Activated T-helper 1 cell treated with anti-CD3 and anti-CD28 coated beads, Interleukin-12 subunit alpha, Interleukin-12 subunit beta, Interleukin-2, Interleukin-4 antibody, amounts not matched to agents 30 ng/mL and 10 ng/mL and 1 ng/mL, durations not matched to agents 14 hours and 24 hours and 36 hours (primary cell): ENCODE measurements at regions not wholly inside any gene's neighbourhood (a gene's known extent, or its start where the extent isn't known, plus 50 kb on each side); places are given as distances from the start of the nearest gene placed in this dataset.

Source experiments
- DNase-seq: peaks from one replicate; pipeline ENCODE4 v3.0.0; 2021; ENCODE audit warnings: low spot score
- H3K27ac Mint-ChIP-seq: one replicate; pipeline ENCODE4 v1.8.0; 2021; ENCODE audit warnings: mild to moderate bottlenecking, mixed read lengths
- H3K27me3 Mint-ChIP-seq: one replicate; pipeline ENCODE4 v1.8.0; 2022; ENCODE audit warnings: mild to moderate bottlenecking, moderate library complexity, mixed read lengths; ENCODE audit not compliant: insufficient read depth
- H3K36me3 Mint-ChIP-seq: one replicate; pipeline ENCODE4 v1.8.0; 2021; ENCODE audit warnings: low read depth, mixed read lengths
- H3K4me1 Mint-ChIP-seq: one replicate; pipeline ENCODE4 v1.8.0; 2021; ENCODE audit warnings: low read depth, mixed read lengths
- H3K4me3 Mint-ChIP-seq: one replicate; pipeline ENCODE4 v1.8.0; 2021; ENCODE audit warnings: mild to moderate bottlenecking, moderate library complexity, mixed read lengths
- H3K9me3 Mint-ChIP-seq: one replicate; pipeline ENCODE4 v1.8.0; 2021; ENCODE audit warnings: mixed read lengths
- intact Hi-C: fragments of 100-400 bp; cut with micrococcal nuclease; formaldehyde crosslinking; loops from one replicate; pipeline ENCODE4 v1.15.1; 2024

GRCh38 chr10:44696496-44696895 is 214.6 kb upstream of the TMEM72 start:
- intact Hi-C loops = no loop called here
- H3K9me3 Mint-ChIP-seq = no peaks in the 10 kb centered on the region
- H3K4me1 Mint-ChIP-seq = no peaks in the 10 kb centered on the region
- H3K36me3 Mint-ChIP-seq = no peaks in the 10 kb centered on the region
- no peak overlapping the region for H3K27ac Mint-ChIP-seq
- DNase-seq = no peak
- no peak overlapping the region for H3K4me3 Mint-ChIP-seq
- H3K27me3 Mint-ChIP-seq = no peaks in the 10 kb centered on the region

- intact Hi-C loops = no loop called here
- Mint-ChIP-seq H3K4me3 (no peak overlapping the region), H3K4me1 (no peaks in the 10 kb centered on the region), H3K27ac (no peak overlapping the region), H3K36me3 (no peaks in the 10 kb centered on the region), H3K9me3 (no peaks in the 10 kb centered on the region), H3K27me3 (no peaks in the 10 kb centered on the region)
- DNase-seq = no peak
Measured at GRCh38 chr10:44697116-44697515, 214.0 kb upstream of the TMEM72 start.

- Mint-ChIP-seq H3K36me3 (no peaks in the 10 kb centered on the region), H3K27me3 (no peaks in the 10 kb centered on the region), H3K27ac (no peak overlapping the region), H3K9me3 (peaks cover 6% of the 10 kb centered on the region), H3K4me1 (no peaks in the 10 kb centered on the region), H3K4me3 (no peak overlapping the region)
- intact Hi-C loops = no loop called here
- DNase-seq = no peak
Measured at GRCh38 chr10:44702531-44702930, 208.6 kb upstream of the TMEM72 start.

- Mint-ChIP-seq H3K9me3 (peaks cover 6% of the 10 kb centered on the region), H3K27me3 (no peaks in the 10 kb centered on the region), H3K27ac (no peak overlapping the region), H3K4me1 (no peaks in the 10 kb centered on the region), H3K36me3 (no peaks in the 10 kb centered on the region), H3K4me3 (no peak overlapping the region)
- intact Hi-C loops = no loop called here
- DNase-seq = no peak
Measured at GRCh38 chr10:44703241-44704155, 207.6 kb upstream of the TMEM72 start.

GRCh38 chr10:44704616-44705015 is 206.5 kb upstream of the TMEM72 start:
- H3K27ac Mint-ChIP-seq = no peak overlapping the region
- no peaks in the 10 kb centered on the region for H3K36me3 Mint-ChIP-seq
- intact Hi-C loops = no loop called here
- H3K27me3 Mint-ChIP-seq = no peaks in the 10 kb centered on the region
- no peaks in the 10 kb centered on the region for H3K4me1 Mint-ChIP-seq
- H3K4me3 Mint-ChIP-seq = no peak overlapping the region
- H3K9me3 Mint-ChIP-seq = peaks cover 6% of the 10 kb centered on the region
- no peak for DNase-seq

GRCh38 chr10:44706745-44707144 is 204.4 kb upstream of the TMEM72 start:
- Mint-ChIP-seq H3K27ac (no peak overlapping the region), H3K9me3 (peaks cover 6% of the 10 kb centered on the region), H3K4me1 (no peaks in the 10 kb centered on the region), H3K36me3 (no peaks in the 10 kb centered on the region), H3K27me3 (no peaks in the 10 kb centered on the region), H3K4me3 (no peak overlapping the region)
- intact Hi-C loops = no loop called here
- no peak for DNase-seq

GRCh38 chr10:44713307-44713706 is 197.8 kb upstream of the TMEM72 start:
- no peak for DNase-seq
- Mint-ChIP-seq H3K27me3 (no peaks in the 10 kb centered on the region), H3K36me3 (no peaks in the 10 kb centered on the region), H3K4me1 (no peaks in the 10 kb centered on the region), H3K27ac (no peak overlapping the region), H3K9me3 (no peaks in the 10 kb centered on the region), H3K4me3 (no peak overlapping the region)
- intact Hi-C loops = no loop called here

GRCh38 chr10:44714451-44714850 is 196.7 kb upstream of the TMEM72 start:
- no peak overlapping the region for H3K4me3 Mint-ChIP-seq
- no peaks in the 10 kb centered on the region for H3K9me3 Mint-ChIP-seq
- no peaks in the 10 kb centered on the region for H3K4me1 Mint-ChIP-seq
- H3K27ac Mint-ChIP-seq = no peak overlapping the region
- H3K27me3 Mint-ChIP-seq = no peaks in the 10 kb centered on the region
- no peak for DNase-seq
- intact Hi-C loops = no loop called here
- H3K36me3 Mint-ChIP-seq = no peaks in the 10 kb centered on the region

- H3K9me3 Mint-ChIP-seq = no peaks in the 10 kb centered on the region
- H3K36me3 Mint-ChIP-seq = no peaks in the 10 kb centered on the region
- no peak overlapping the region for H3K4me3 Mint-ChIP-seq
- no peaks in the 10 kb centered on the region for H3K27me3 Mint-ChIP-seq
- H3K4me1 Mint-ChIP-seq = no peaks in the 10 kb centered on the region
- no peak overlapping the region for H3K27ac Mint-ChIP-seq
- no peak for DNase-seq
- intact Hi-C loops = no loop called here
Measured at GRCh38 chr10:44715136-44715535, 196.0 kb upstream of the TMEM72 start.

GRCh38 chr10:44716470-44717015 is 194.6 kb upstream of the TMEM72 start:
- H3K36me3 Mint-ChIP-seq = no peaks in the 10 kb centered on the region
- intact Hi-C loops = no loop called here
- DNase-seq = no peak
- no peak overlapping the region for H3K4me3 Mint-ChIP-seq
- H3K27me3 Mint-ChIP-seq = no peaks in the 10 kb centered on the region
- H3K9me3 Mint-ChIP-seq = no peaks in the 10 kb centered on the region
- H3K4me1 Mint-ChIP-seq = no peaks in the 10 kb centered on the region
- H3K27ac Mint-ChIP-seq = no peak overlapping the region

GRCh38 chr10:44723082-44723481 is 188.1 kb upstream of the TMEM72 start:
- intact Hi-C loops = no loop called here
- Mint-ChIP-seq H3K4me3 (no peak overlapping the region), H3K36me3 (no peaks in the 10 kb centered on the region), H3K9me3 (no peaks in the 10 kb centered on the region), H3K27me3 (no peaks in the 10 kb centered on the region), H3K4me1 (no peaks in the 10 kb centered on the region), H3K27ac (no peak overlapping the region)
- DNase-seq = no peak

- Mint-ChIP-seq H3K9me3 (no peaks in the 10 kb centered on the region), H3K4me3 (no peak overlapping the region), H3K36me3 (no peaks in the 10 kb centered on the region), H3K4me1 (no peaks in the 10 kb centered on the region), H3K27me3 (no peaks in the 10 kb centered on the region), H3K27ac (no peak overlapping the region)
- intact Hi-C loops = no loop called here
- DNase-seq = no peak
Measured at GRCh38 chr10:44723619-44724325, 187.4 kb upstream of the TMEM72 start.

GRCh38 chr10:44724415-44725174 is 186.5 kb upstream of the TMEM72 start:
- Mint-ChIP-seq H3K4me1 (no peaks in the 10 kb centered on the region), H3K27me3 (no peaks in the 10 kb centered on the region), H3K27ac (no peak overlapping the region), H3K4me3 (no peak overlapping the region), H3K36me3 (no peaks in the 10 kb centered on the region), H3K9me3 (no peaks in the 10 kb centered on the region)
- intact Hi-C loops = no loop called here
- no peak for DNase-seq
